Heart left ventricle (tissue), 16 donors: ENCODE measurements at regions not wholly inside any gene's neighbourhood (a gene's known extent, or its start where the extent isn't known, plus 50 kb on each side); places are given as distances from the start of the nearest gene placed in this dataset.

Experiments
- ATAC-seq, 4 donors: fragments of 200-7000 bp; cut with Tn5 transposase; one replicate each; pipeline ENCODE4 v1.9.1; 2020 to 2022; ENCODE audit warnings: moderate library complexity in 4 of 4, mild to moderate bottlenecking in 3 of 4, moderate number of reproducible peaks in 1 of 4
- DNase-seq, 5 donors: peaks; one replicate each; pipeline ENCODE4 v3.0.0-alpha.2; 2020
- H3K27ac ChIP-seq, 12 donors: fragments of 200-600 bp; sonication (generic) in 4 of 12; one replicate each; pipeline versions ENCODE4 v1.5.0 to v1.8.0; 2016 to 2022; ENCODE audit warnings: mild to moderate bottlenecking in 2 of 12
- H3K27me3 ChIP-seq, 9 donors: fragments of 200-600 bp; sonication (generic) in 2 of 9; one replicate each; pipeline versions ENCODE4 v1.5.1 to v1.8.0; 2016 to 2022; ENCODE audit warnings: mild to moderate bottlenecking in 3 of 9
- H3K36me3 ChIP-seq, 9 donors: fragments of 200-600 bp; sonication (generic) in 2 of 9; one replicate each; pipeline versions ENCODE4 v1.5.0 to v1.8.0; 2018 to 2022; ENCODE audit warnings: mild to moderate bottlenecking in 2 of 9
- H3K4me1 ChIP-seq, 12 donors: fragments of 200-600 bp; sonication (generic) in 4 of 12; one replicate each; pipeline versions ENCODE4 v1.5.0 to v1.8.0; 2016 to 2022; ENCODE audit warnings: mild to moderate bottlenecking in 3 of 12
- H3K4me3 ChIP-seq, 12 donors: fragments of 200-600 bp; sonication (generic) in 4 of 12; one replicate each; pipeline versions ENCODE4 v1.5.0 to v1.8.0; 2017 to 2022; ENCODE audit warnings: mild to moderate bottlenecking in 9 of 12, moderate library complexity in 4 of 12
- H3K9me3 ChIP-seq, 12 donors: fragments of 200-600 bp; sonication (generic) in 4 of 12; one replicate each; pipeline versions ENCODE4 v1.5.0 to v1.8.0; 2016 to 2022; ENCODE audit warnings: mild to moderate bottlenecking in 1 of 12
- CTCF ChIP-seq, 12 donors: fragments of 200-600 bp; sonication (generic) in 4 of 12; IDR thresholded peaks; one replicate each; pipeline versions ENCODE4 v1.5.0 to v1.8.0; 2018 to 2022; ENCODE audit warnings: antibody characterized with exemption in 12 of 12, mild to moderate bottlenecking in 5 of 12
- POLR2A ChIP-seq, 2 donors: fragments of 450-650 bp; IDR thresholded peaks; one replicate each; pipeline ENCODE4 v1.6.1; 2017; ENCODE audit warnings: antibody characterized with exemption in 2 of 2, mild to moderate bottlenecking in 2 of 2, moderate library complexity in 2 of 2
- WGBS, 4 donors: extraction: QIAGEN DNeasy Blood & Tissue Kit in 2 of 4; methylation state at CpG; one replicate each; pipeline versions ENCODE4 v1.1.5 to v1.1.7; 2013 to 2018; 5-methylcytosine and 5-hydroxymethylcytosine counted together
- intact Hi-C, 10 donors: fragments of 100-400 bp; cut with DNase I; formaldehyde crosslinking; loops; one replicate each; pipeline versions ENCODE4 v1.11.1 to v1.14.2; 2022
- donor health status: ischemic (EF 13 %, LVEDD 7.1; RV severe dilation, severe dysfunction).
- donor health status: healthy with polysubstance abuse.
- donor health status: DM: no; HTN: yes; CAD: no.
- donor health status: DM: no; HTN: no; CAD: no.
- donor health status: ischemic (EF 25% LVEDD 6.9; RV normal size, moderate dysfunction).
- donor health status: ischemic (EF 25% LVEDD 5.7; RV mildly dilated, moderate dysfunction).
- donor health status: healthy.
- donor health status: DM: yes; HTN: yes; CAD: no.
- donor health status: ischemic (EF 35%, LVEDD 5.7; RV mildly dilated, moderate dysfunction).
- donor health status: nonischemic (EF 11% LVEDD 7.7; RV severe dilation, severe dysfunction).
- donor health status: DM: yes; HTN: yes; CAD: no.
- donor health status: PGD.
- donor health status: ischemic (EF 29% LVEDD 5.4; RV normal size, mild dysfunction).
- donor health status: nonischemic (EF 23%, LVEDD 6.1; RV moderate dilation, normal function).

DNA sequence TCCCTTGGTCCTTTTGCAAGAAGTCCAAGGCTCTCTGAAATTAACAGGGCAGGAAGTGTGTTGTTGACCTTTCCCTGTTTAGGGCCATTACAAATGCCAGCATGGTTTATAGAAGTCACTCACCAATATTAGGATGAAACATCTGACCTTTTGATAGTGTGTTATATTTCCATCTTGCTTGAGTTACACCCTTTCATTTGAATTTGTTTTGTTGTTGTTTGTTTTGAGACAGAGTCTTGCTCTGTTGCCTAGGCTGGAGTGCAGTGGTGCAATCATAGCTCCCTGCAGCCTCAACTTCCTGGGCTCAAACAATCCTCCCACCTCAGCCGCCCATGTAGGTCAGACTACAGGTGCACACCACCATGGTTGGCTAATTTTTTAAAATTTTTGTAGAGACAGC is 241.1 kb upstream of the USP9Y start:
- intact Hi-C loops, result no loop called here
- no peak for ATAC-seq

GRCh38 chrY:12464155-12464554 is 236.9 kb upstream of the USP9Y start:
- TF ChIP-seq POLR2A (IDR thresholded peaks at IDR 0.05) (no peak), CTCF (IDR thresholded peaks at IDR 0.05) (no peak)
- 78 to 81% methylated on average over 4 of the region's 4 CpGs; no CpG with 5 or more reads in 2 of the 4 donors for WGBS, 4 donors
- no peaks in the 10 kb centered on the region for H3K4me1 ChIP-seq
- no peak for DNase-seq
- no peak for ATAC-seq
- no peak overlapping the region for H3K4me3 ChIP-seq
- H3K27me3 ChIP-seq, result no peaks in the 10 kb centered on the region
- intact Hi-C loops, result no loop called here
- no peak overlapping the region for H3K27ac ChIP-seq
- H3K9me3 ChIP-seq, result no peaks in the 10 kb centered on the region
- no peaks in the 10 kb centered on the region for H3K36me3 ChIP-seq

More for the DNA sequence above, 241.1 kb upstream of the USP9Y start:
- Histone ChIP-seq H3K9me3 (no peaks in the 10 kb centered on the region), H3K4me1 (no peaks in the 10 kb centered on the region), H3K27ac (no peak overlapping the region), H3K27me3 (no peaks in the 10 kb centered on the region), H3K36me3 (no peaks in the 10 kb centered on the region), H3K4me3 (no peak overlapping the region)
- WGBS, 4 donors, result 85 to 96% methylated on average over 1 of the region's 1 CpG; no CpG with 5 or more reads in 2 of the 4 donors
- no peak for TF ChIP-seq POLR2A (IDR thresholded peaks at IDR 0.05)
- TF ChIP-seq CTCF (IDR thresholded peaks at IDR 0.05), result no peak
- DNase-seq, result no peak

DNA sequence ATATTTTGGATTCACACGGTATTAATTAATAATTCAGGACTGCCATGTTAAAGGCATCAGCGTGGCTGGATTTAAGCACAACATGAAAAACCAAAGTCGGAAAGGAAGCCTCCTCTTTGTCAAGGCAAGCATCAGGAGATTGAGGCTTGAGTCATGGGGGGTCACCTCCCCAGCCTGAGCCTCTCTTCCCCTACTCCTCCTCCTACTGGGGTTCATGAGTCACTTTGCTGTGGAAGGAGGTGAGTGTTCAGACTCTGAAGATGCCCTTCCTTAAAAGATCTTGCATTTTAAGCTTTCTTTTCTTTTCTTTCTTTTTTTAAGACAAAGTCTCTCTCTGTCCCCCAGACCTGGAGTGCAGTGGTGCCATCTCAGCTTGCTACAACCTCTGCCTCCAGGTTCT is 235.3 kb upstream of the USP9Y start:
- Histone ChIP-seq H3K36me3 (no peaks in the 10 kb centered on the region), H3K4me1 (no peaks in the 10 kb centered on the region), H3K4me3 (no peak overlapping the region), H3K27ac (no peak overlapping the region), H3K9me3 (no peaks in the 10 kb centered on the region), H3K27me3 (no peaks in the 10 kb centered on the region)
- TF ChIP-seq POLR2A (IDR thresholded peaks at IDR 0.05), result no peak
- TF ChIP-seq CTCF (IDR thresholded peaks at IDR 0.05), result no peak
- intact Hi-C loops, result no loop called here
- WGBS, 4 donors, result 83 to 86% methylated on average over 3 of the region's 3 CpGs; no CpG with 5 or more reads in 2 of the 4 donors
- ATAC-seq (no peak), DNase-seq (no peak)

- 68 to 69% methylated on average over 1 of the region's 1 CpG; no CpG with 5 or more reads in 2 of the 4 donors for WGBS, 4 donors
- ATAC-seq (no peak), DNase-seq (no peak)
- no peak for TF ChIP-seq POLR2A (IDR thresholded peaks at IDR 0.05)
- no peak for TF ChIP-seq CTCF (IDR thresholded peaks at IDR 0.05)
- intact Hi-C loops, result no loop called here
- Histone ChIP-seq H3K9me3 (no peaks in the 10 kb centered on the region), H3K27ac (no peak overlapping the region), H3K27me3 (no peaks in the 10 kb centered on the region), H3K4me1 (no peaks in the 10 kb centered on the region), H3K4me3 (no peak overlapping the region), H3K36me3 (no peaks in the 10 kb centered on the region)
These were observed 231.9 kb upstream of the USP9Y start for GRCh38 chrY:12469081-12469480.
